ENCODE measurements at regions not wholly inside any gene's neighbourhood (a gene's known extent, or its start where the extent isn't known, plus 50 kb on each side); places are given as distances from the start of the nearest gene placed in this dataset.

- TF ChIP-seq, protein P1, sequence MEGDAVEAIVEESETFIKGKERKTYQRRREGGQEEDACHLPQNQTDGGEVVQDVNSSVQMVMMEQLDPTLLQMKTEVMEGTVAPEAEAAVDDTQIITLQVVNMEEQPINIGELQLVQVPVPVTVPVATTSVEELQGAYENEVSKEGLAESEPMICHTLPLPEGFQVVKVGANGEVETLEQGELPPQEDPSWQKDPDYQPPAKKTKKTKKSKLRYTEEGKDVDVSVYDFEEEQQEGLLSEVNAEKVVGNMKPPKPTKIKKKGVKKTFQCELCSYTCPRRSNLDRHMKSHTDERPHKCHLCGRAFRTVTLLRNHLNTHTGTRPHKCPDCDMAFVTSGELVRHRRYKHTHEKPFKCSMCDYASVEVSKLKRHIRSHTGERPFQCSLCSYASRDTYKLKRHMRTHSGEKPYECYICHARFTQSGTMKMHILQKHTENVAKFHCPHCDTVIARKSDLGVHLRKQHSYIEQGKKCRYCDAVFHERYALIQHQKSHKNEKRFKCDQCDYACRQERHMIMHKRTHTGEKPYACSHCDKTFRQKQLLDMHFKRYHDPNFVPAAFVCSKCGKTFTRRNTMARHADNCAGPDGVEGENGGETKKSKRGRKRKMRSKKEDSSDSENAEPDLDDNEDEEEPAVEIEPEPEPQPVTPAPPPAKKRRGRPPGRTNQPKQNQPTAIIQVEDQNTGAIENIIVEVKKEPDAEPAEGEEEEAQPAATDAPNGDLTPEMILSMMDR (IDR thresholded peaks at IDR 0.05), result no peak
- TF ChIP-seq EZH2 (IDR thresholded peaks at IDR 0.05), result no peak
These were observed 726.4 kb upstream of the CDH2 start for GRCh38 chr18:28903306-28903705.
